Activated T-cell treated with anti-CD3 and anti-CD28 coated beads, Interleukin-2, amount 50 U/mL, for 24 hours (primary cell): ENCODE measurements at regions not wholly inside any gene's neighbourhood (a gene's known extent, or its start where the extent isn't known, plus 50 kb on each side); places are given as distances from the start of the nearest gene placed in this dataset.
A peak's percentile ranks its signal among the peaks of the same experiment; 100 is the strongest.

Source experiments
- DNase-seq: peaks from one replicate; pipeline ENCODE4 v3.0.0-alpha.2; 2020
- H3K27ac Mint-ChIP-seq: 2 replicates; pipeline ENCODE4 v1.8.0; 2020; ENCODE audit warnings: mild to moderate bottlenecking, mixed read lengths
- H3K27me3 Mint-ChIP-seq: 2 replicates; pipeline ENCODE4 v1.8.0; 2020; ENCODE audit warnings: mixed read lengths
- H3K36me3 Mint-ChIP-seq: 2 replicates; pipeline ENCODE4 v1.8.0; 2020; ENCODE audit warnings: low read depth, mixed read lengths
- H3K4me1 Mint-ChIP-seq: 2 replicates; pipeline ENCODE4 v1.8.0; 2020; ENCODE audit warnings: low read depth, mixed read lengths
- H3K4me3 Mint-ChIP-seq: 2 replicates; pipeline ENCODE4 v1.8.0; 2020; ENCODE audit warnings: mild to moderate bottlenecking, moderate library complexity, mixed read lengths
- H3K9me3 Mint-ChIP-seq: 2 replicates; pipeline ENCODE4 v1.8.0; 2020; ENCODE audit warnings: mixed read lengths

DNA sequence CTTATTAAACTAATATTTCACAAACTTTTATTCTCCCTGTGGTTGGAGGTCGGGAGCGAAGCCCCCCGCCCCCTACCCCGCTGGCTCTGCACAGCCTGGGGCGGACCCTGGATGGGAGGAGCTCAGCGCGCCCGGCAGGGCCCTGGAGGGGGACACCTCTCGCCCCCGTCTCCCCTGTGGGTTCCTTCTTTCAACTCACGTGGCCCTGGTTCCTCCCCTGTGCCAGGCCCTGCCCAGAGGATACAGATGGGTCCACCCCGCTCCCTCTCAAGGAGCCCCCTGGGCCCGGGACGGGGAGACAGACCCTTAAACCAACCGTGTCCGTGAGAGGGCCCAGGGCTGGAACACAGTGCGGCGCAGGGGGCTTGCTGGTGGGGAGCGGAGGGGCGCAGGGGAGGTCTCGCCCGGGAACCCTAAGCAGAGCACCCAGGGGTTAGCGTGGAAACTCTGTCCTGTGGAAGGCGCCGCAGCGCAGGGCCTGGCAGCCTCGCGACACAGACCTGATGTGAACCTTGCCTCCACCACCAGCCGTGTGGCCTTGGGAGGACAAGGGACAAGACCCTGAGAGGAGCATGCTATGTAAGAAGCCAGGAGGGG is 103.7 kb upstream of the MVB12B start:
- DNase-seq: no peak
- Mint-ChIP-seq H3K4me3 (no peak overlapping the region), H3K27ac (no peak overlapping the region), H3K27me3 (peaks cover 83% of the 10 kb centered on the region), H3K36me3 (no peaks in the 10 kb centered on the region), H3K4me1 (no peaks in the 10 kb centered on the region), H3K9me3 (peaks cover 3% of the 10 kb centered on the region)

DNA sequence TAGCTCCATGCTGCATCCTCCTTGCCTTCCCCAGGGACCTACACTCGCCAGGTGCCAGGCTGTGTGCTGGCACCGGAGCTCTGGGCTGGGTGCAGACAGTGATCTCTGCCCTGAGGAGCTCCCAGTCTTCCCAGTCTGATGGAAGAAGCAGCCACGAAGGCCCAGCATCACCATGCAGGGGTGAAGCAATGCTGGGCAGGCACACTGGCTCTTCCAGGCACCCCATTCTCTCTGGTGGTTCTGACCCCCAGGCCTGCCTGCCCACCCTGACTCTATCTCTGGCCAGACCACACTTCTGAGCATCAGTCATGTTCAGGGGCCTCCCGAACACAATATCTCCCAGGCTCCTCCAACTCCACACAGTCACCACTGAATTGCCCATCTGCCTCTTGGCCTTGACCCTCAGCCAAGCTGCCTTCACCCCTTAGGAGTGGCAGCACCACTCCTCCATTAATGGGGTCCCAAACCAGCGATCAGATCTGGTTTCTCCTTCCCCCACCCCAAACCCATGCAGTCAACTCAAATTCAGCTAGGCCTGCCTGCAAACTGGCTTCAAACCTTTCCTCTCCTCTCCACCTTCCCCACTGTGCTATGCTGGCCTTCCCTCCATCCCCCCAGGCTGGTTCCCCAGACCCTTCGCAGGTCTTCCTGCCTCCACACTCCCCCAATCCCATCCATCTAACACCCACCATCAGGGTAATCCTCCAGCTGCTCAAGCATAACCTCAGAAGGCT is 102.7 kb upstream of the MVB12B start:
- no peak for DNase-seq
- Mint-ChIP-seq H3K36me3 (no peaks in the 10 kb centered on the region), H3K9me3 (peaks cover 3% of the 10 kb centered on the region), H3K4me3 (no peak overlapping the region), H3K27me3 (peaks cover 82% of the 10 kb centered on the region), H3K27ac (no peak overlapping the region), H3K4me1 (peaks cover 3% of the 10 kb centered on the region)

DNA sequence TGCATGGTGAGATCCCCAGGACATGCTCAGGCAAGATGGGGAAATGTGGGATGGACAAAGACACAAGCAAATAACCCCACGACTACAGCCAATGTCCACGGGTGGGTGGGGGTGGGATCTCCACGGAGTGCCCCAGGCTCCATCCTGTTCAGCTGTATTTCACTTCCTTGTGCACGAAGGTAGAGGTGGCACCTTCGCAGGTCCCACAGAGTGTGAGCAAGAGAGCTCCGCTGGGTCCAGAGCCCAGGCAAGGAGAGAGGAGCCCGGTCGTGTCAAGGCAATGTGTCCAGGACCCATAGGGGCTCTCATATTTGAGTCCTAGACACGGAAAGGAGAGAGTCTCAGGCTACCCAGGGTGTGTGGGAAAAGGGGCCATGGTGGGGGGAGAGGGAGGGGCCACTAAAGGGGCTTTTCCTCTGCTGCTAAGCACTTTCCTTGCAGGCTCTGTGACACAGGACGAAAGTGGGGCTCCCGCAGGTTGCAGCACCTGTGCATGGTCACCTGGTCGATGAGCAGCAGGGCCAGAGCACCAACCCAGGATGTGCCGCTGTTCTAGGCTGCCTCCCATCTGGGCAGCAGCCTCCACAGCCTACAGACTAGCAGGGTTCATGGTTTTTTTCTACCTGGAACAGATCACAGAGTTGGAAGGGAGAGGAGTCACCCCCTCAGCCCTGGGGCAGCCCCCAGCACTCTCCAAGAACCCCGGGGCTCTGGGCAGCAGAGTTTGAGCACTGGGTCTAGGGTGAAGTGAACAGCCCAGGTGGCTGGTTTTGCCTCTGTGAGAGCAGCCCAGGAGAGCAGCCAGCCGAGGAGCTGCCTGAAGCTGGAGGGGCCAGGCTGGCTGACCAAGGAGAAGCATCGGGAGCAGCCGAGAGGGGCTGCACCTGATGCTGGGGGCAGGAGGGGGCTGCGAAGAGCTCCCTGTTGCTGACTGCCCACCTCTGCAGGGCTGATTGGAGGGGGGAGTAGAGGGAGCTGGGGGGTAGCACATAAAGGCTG is 100.7 kb upstream of the MVB12B start:
- Mint-ChIP-seq H3K4me3 (no peak overlapping the region), H3K27ac (no peak overlapping the region), H3K27me3 (peaks cover 71% of the 10 kb centered on the region), H3K4me1 (peaks cover 3% of the 10 kb centered on the region), H3K9me3 (peaks cover 3% of the 10 kb centered on the region), H3K36me3 (no peaks in the 10 kb centered on the region)
- no peak for DNase-seq

GRCh38 chr9:126226991-126227936 is 99.4 kb upstream of the MVB12B start:
- H3K4me3 Mint-ChIP-seq: no peak overlapping the region
- peaks cover 3% of the 10 kb centered on the region for H3K4me1 Mint-ChIP-seq
- H3K9me3 Mint-ChIP-seq: no peaks in the 10 kb centered on the region
- DNase-seq: no peak
- H3K27me3 Mint-ChIP-seq: peaks cover 59% of the 10 kb centered on the region
- no peaks in the 10 kb centered on the region for H3K36me3 Mint-ChIP-seq
- H3K27ac Mint-ChIP-seq: no peak overlapping the region

- H3K4me3 Mint-ChIP-seq: no peak overlapping the region
- H3K27me3 Mint-ChIP-seq: peaks cover 51% of the 10 kb centered on the region
- H3K36me3 Mint-ChIP-seq: no peaks in the 10 kb centered on the region
- no peak for DNase-seq
- no peak overlapping the region for H3K27ac Mint-ChIP-seq
- H3K9me3 Mint-ChIP-seq: no peaks in the 10 kb centered on the region
- peaks cover 3% of the 10 kb centered on the region for H3K4me1 Mint-ChIP-seq
Observed at GRCh38 chr9:126228111-126228780, 98.4 kb upstream of the MVB12B start.

GRCh38 chr9:126228781-126229444 is 97.7 kb upstream of the MVB12B start:
- Mint-ChIP-seq H3K9me3 (no peaks in the 10 kb centered on the region), H3K4me1 (peaks cover 3% of the 10 kb centered on the region), H3K4me3 (no peak overlapping the region), H3K27me3 (peaks cover 45% of the 10 kb centered on the region), H3K36me3 (no peaks in the 10 kb centered on the region), H3K27ac (no peak overlapping the region)
- peak; percentile 81 for DNase-seq

DNA sequence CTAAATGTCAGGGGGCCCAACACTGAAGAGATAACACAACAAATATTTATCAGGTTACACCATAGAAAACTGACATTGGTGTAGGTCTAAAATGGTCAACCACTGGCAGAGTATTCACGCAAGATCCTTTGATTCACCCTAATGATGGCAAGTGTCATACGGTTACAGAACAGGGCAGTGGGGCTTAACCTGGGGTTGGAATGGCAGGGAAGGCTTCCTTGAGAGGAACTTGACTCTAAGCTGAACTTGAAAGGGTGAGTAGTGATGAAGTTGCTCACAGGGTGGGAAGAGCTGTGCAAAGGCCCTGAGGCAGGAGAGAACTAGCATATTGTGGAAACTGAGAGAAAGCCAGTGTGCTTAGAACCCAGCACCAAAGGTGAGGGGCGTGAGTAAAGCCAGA is 97.1 kb upstream of the MVB12B start:
- Mint-ChIP-seq H3K27me3 (peaks cover 39% of the 10 kb centered on the region), H3K9me3 (no peaks in the 10 kb centered on the region), H3K4me3 (no peak overlapping the region), H3K27ac (no peak overlapping the region), H3K4me1 (peaks cover 3% of the 10 kb centered on the region), H3K36me3 (no peaks in the 10 kb centered on the region)
- DNase-seq: no peak

- Mint-ChIP-seq H3K27me3 (peaks cover 31% of the 10 kb centered on the region), H3K4me1 (peaks cover 3% of the 10 kb centered on the region), H3K27ac (no peak overlapping the region), H3K4me3 (no peak overlapping the region), H3K36me3 (no peaks in the 10 kb centered on the region), H3K9me3 (no peaks in the 10 kb centered on the region)
- no peak for DNase-seq
Observed at GRCh38 chr9:126230692-126231091, 95.9 kb upstream of the MVB12B start.

DNA sequence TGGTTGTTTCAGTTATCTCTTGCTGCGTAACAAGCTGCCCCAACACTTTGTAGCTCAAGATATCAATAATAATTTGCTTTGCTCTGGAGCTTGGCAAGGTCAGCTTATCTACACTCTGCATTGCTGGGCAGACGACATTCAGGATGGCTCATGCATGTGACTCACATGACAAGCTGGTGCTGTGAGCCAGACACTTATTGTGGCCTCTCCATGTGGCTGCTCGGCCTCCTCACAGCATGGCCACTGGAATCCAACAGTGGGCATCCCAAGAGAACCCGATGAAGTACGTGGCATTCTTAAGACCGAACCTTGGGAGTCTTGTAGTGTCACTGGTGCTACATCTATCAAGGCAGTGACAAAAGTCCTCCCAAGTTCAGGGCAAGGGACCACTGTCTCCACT is 94.2 kb upstream of the MVB12B start:
- H3K9me3 Mint-ChIP-seq: no peaks in the 10 kb centered on the region
- H3K36me3 Mint-ChIP-seq: no peaks in the 10 kb centered on the region
- no peak for DNase-seq
- peaks cover 3% of the 10 kb centered on the region for H3K4me1 Mint-ChIP-seq
- H3K4me3 Mint-ChIP-seq: no peak overlapping the region
- peaks cover 18% of the 10 kb centered on the region for H3K27me3 Mint-ChIP-seq
- no peak overlapping the region for H3K27ac Mint-ChIP-seq

DNA sequence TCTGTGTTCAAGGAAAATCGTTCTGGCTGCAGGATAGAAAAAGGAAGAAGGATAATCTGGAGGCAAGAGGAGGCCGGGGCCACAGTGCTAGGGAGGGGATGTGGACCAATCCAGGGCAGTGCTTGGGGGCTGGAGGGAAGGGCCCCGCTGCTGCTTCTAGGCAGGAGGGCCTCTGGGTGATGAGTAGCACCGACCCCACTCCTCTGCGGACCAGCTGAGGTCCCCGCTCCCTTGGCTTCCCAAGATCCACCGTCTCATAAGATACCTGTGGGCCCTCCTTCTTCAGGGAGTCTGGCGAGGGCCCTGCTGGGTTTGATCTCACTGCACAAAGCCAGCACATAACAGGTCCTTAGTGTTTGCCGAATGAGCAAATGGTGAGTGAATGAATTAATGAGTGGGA is 93.5 kb upstream of the MVB12B start:
- Mint-ChIP-seq H3K4me1 (peaks cover 3% of the 10 kb centered on the region), H3K36me3 (no peaks in the 10 kb centered on the region), H3K4me3 (no peak overlapping the region), H3K27ac (no peak overlapping the region), H3K27me3 (peaks cover 13% of the 10 kb centered on the region), H3K9me3 (no peaks in the 10 kb centered on the region)
- no peak for DNase-seq

DNA sequence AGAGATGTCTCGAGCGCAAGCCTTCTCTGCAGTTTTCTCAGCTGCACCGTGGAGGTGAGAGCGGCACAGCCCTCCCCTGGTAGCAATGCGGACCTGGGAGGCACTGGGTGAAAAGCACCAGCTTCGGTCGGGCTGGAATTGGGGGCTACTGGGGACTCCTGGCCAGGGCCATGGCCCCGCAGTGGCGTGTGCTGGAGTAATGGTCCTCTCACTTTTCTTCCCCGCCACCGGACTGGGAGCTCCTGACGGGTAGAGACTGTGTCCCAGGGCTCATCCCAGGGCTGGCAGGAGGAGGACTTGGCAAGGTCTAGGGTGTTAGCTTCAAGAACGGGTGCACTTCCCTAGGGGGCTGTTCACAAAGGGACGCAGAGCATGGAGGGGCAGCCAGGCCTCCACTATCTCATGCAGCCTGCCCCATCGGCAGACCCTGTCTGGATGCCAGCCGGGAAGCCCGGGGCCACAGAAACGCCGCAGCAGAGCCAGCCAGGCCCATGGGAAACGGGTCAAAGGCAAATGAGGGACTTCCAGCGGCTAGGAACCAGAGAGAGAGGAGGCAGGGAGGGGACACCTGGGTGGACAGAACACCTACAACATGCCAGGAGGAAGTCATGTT is 92.6 kb upstream of the MVB12B start:
- Mint-ChIP-seq H3K9me3 (no peaks in the 10 kb centered on the region), H3K4me3 (no peak overlapping the region), H3K4me1 (no peaks in the 10 kb centered on the region), H3K27me3 (peaks cover 11% of the 10 kb centered on the region), H3K27ac (no peak overlapping the region), H3K36me3 (no peaks in the 10 kb centered on the region)
- DNase-seq: no peak

DNA sequence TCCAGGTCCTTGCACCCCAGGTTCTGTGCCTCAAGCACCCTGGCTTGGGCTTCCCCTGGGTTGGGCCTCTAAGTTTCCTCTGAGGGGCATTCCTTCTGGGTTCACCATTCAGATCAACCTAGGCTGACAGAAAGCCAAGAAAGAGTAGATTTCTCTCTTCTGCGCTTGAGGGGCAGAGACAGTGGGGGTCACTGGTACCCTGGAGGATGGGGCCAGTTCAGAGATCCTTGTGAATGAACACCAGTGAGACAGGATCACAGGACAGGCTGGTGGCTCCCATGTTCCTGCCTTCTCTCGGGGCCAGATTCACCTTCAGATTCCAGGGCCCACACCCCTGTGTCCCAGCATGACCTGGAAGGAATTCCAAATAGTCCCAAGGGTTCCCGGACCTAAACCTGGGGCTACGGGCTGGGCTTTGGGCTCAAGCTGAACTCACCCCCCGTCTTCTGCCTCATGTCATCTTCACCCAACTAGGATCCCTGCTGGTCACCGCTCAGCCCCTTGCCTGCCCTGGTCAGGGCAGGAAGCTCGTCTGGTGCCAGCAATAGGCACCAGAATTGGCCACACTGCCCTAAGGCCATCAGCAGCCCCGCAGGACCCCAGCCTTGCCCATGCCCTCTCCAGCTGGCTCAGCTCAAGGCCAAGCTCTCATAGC is 91.8 kb upstream of the MVB12B start:
- no peak overlapping the region for H3K27ac Mint-ChIP-seq
- no peak overlapping the region for H3K4me3 Mint-ChIP-seq
- no peaks in the 10 kb centered on the region for H3K36me3 Mint-ChIP-seq
- DNase-seq: no peak
- H3K27me3 Mint-ChIP-seq: peaks cover 14% of the 10 kb centered on the region
- H3K4me1 Mint-ChIP-seq: no peaks in the 10 kb centered on the region
- H3K9me3 Mint-ChIP-seq: no peaks in the 10 kb centered on the region
